ENCODE measurements at regions not wholly inside any gene's neighbourhood (a gene's known extent, or its start where the extent isn't known, plus 50 kb on each side); places are given as distances from the start of the nearest gene placed in this dataset.

DNA sequence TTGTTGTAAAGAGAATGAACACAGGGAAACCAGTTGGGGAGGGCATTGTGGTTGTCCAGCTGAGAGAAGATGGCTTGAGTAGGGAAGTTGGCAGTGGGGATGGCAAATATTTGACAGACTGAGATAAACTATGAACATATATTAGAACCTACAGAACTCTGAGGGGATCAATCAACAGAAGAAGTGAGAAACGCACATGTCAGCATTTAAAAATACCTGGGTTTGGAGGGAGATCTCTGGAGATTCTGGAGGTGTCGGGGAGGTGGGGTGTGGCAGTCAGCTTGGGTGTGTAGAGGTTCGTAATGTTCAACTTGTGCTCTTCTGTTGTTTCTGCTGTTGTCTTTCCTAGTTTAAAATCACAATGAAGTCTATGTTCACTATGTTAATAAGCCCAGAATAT, 517.8 kb downstream of the AACS start:
- no peak for DNase-seq

DNA sequence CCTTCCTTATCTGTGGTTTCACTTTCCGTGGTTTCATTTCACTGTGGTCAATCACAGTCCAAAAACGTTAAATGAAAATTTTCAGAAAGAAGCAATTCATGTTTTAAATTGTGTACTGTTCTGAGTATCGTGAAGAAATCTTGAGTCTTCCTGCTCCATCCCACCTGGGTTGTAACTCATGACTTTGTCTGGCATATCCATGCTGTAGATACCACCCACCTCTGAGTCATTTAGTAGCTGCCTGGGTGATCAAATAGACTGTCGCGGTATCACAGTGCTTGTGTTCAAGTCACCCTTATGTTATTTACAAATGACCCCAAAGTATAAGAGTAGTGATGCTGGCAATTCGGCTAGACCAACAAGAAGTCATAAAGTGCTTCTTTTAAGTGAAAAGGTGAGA, 521.2 kb downstream of the AACS start:
- DNase-seq: no peak

DNA sequence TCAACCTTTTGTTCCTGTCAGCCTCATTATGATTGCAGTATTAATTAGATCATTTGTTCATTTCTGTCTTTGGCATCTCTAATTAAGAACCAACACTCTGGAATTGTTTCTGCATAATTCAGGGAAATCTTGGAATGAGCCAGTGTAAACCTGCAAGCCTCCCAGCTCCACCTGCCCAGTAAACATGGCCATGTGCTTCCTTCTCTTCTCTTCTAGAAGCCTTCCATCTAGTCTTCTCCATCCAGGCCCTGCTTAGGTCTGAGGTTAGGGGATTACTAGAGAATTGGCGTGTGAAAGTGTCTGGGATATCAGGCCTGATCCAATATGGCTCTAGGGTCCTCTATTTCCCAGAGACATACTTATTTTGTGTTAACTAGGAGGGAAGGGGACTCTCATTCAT, 528.0 kb downstream of the AACS start:
- DNase-seq: no peak

- peak; percentile 20 for DNase-seq
Measured at GRCh38 chr12:125604976-125605375, 539.7 kb downstream of the AACS start.

GRCh38 chr12:125606312-125606711, 541.1 kb downstream of the AACS start:
- no peak for DNase-seq

DNA sequence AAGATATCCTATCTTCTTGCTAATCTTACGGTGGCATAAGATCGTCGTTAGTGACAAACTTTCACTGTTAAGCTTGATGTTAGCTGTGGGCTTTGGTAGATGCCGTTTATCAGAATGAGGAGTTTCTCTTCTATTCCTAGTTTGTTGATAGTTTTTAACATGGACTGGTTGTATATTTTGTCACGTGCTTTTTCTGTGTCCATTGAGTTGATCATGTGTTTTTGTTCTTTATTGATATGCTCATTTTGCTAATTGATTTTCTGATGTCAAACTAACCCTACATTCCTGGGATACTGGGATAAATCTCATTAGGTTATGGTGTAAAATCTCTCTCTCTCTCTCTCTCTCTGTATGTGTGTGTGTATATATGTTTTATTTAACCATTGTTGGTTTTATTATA, 545.1 kb downstream of the AACS start:
- no peak for DNase-seq

DNA sequence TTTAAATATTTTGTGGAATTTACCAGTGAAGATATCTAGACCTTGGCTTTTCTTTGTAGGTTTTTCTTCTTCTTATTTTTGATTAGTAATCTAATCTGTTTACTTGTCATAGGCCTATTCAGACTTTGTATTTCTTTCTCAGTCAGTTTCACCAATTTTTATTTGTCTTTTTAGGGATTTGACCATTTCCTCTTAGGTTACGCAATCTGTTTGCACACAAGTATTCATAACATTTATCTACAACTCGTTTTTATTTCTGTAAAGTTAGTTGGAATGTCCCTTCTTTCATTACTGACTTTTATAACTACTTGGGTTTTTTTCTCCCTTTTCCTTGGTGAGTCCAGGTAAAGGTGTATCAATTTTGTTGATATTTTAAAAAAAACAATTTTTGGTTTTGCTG, 545.7 kb downstream of the AACS start:
- DNase-seq: no peak

DNA sequence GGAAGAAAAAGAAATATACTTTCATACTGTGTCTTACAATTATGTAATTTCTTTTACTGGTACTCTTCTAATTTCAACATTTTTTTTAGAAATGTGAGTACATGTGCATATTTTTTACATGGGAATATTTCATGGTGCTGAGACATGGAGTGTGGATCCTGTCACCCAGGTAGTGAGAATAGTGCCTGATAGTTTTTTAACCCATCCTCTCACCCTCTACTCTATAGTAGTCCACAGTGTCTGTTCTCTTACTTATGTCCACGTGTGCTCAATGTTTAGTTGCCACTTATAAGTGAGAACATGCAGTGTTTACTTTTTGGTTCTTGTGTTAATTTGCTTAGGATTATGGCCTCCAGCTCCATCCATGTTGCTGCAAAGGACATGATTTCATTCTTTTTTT, 548.8 kb downstream of the AACS start:
- no peak for DNase-seq

GRCh38 chr12:125619723-125620122, 554.5 kb downstream of the AACS start:
- no peak for DNase-seq

- DNase-seq: no peak
Measured at GRCh38 chr12:125633686-125634085, 568.5 kb downstream of the AACS start.

DNA sequence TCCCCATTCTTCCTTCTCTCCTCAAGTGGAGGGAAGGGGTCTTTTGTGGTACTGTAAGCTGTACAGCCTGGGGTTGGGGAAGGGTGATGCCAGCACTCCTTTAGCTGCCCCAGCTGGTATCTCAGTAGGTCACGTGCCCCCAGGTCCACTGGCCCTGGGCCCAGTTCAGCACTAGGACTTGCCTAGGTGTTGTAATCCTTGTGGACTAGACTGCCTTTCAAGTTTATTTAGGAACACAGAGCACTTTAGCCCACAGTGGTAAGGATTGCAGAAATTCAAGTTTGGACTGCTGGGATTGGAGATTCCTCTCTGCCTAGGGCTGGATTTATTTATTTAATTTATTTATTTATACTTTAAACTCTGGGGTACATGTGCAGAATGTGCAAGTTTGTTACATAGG, 569.6 kb downstream of the AACS start:
- no peak for DNase-seq

DNA sequence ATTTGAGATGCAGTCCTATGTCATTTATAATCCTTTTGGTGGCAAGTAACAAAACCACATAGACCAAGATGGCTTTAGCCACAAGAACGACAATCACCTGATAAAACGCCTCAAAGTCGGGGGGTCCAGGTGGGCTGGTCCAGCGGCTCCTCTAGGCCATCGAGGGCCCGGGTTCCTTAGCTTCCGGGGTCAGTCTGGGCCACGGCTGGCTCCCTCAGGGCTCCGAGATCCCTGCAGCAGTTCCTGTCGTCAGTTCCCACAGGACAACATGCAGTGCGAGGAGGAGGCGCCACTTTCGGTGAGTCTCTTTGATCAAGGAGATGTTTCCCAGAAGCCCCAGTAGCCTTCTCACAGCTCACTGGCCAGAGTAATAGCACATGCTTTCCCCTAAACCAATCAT, 574.6 kb downstream of the AACS start:
- no peak for DNase-seq

DNA sequence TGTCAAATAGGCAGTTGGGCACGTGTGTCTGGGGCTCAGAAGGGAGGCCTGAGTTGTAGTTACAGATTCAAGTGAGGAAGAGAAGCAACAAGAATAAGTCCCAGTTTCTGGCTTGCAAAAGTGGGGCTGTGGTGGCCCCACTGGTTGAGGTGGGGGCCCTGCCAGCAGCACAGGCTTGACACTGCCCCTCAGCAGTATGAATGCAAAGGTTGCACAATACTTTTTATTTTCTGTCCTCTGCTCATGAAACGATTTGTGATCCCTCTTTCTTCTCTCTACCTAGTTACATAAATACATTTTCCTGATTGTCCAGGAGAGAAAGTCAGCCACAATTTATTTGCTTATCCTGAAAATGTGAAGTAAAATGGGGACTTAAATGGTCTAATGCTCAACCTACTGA, 577.8 kb downstream of the AACS start:
- DNase-seq: no peak

DNA sequence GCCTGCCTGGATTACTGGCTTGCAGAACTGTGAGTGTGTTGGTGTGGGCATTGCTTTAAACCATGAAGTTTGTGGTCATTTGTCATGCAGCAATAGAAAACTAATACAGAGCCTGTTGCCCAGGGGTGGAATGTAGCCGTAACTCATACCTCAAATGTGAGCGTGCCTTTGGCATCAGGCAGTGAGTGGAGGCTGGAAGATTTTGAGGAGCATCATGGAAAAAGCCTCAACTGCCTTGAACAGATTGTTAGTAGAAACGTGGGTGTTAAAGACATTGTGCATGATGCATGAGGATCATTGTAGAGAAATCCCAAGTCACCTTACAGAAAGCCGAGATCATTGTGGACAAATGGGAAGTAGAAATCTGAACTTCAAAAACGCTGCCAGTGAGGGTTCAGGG, 580.5 kb downstream of the AACS start:
- DNase-seq: no peak

DNA sequence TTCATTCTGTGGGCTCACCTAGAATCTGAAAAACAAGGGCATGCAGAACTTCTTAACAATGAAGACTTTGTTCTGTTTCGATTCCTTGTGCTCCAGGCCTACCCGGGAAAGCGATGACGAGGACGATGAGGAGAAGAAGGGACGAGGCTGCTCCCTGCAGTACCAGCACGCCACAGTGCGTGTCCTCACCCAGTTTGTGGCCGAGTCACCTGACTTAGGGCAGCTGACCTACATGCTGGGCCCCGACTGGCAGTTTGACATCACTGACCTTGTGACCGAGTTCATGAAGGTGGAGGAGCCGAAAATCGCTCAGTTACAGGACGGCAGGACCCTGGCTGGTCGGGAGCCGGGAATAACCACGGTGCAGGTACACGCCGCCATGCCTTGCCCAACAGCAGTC, 585.4 kb downstream of the AACS start:
- DNase-seq: no peak

DNA sequence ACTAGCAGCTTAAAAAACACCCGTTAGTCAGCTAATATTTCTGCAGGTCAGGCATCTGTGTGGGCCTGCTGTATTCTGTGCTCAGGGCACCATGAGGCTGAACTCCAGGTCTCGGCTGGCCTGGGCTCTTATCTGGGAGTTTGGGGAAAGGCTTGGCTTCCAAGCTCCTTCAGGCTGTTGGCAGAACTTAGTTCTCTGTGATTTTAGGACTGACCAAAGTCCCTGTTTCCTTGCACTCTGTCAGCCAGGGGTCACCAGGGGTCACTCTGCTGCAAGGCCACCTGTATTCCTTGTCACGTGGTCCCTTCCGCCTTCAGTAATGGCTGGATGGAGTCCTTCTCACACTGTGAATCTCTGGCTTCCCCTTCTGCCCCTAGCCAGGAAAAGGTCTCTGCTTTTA, 586.4 kb downstream of the AACS start:
- no peak for DNase-seq

GRCh38 chr12:125652681-125653080, 587.4 kb downstream of the AACS start:
- no peak for DNase-seq

DNA sequence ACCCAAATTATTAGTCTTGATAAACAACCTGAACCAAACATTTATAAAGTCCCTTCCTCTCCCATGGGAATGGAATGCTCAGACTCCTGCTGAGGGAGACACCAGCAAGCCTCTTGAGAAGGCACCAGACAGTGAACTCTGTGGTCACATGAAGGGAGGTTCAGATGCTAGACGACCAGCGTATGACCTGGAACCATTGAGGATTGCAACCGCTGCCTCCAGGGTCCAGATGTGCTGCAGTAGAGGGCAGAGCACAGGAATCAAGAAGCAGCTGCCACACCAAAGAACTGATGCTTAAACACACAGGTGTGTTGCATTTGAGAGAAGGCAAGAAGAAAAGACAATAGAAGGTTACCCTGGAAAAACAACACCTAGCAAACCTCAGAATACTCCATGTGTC, 592.4 kb downstream of the AACS start:
- DNase-seq: no peak

- DNase-seq: no peak
Measured at GRCh38 chr12:125674554-125675338, 609.5 kb downstream of the AACS start.

DNA sequence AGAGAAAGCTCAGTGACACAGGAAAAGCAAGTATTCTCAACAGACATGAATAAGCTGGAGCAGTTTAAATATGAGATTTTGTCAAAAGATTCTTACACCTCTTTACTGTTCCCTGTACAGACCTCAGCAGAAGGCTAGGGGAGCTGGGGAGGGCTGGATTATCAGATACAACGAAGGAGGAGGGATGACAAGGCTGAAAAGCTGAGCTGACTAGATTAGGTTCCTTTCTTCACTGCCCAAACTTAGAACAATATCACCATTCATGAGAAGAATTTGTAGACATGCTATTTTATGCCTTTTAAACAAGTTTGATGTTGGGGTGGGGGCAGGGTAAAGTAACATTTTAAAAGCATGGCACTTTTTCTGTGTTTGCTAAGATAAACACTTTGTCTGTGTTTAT, 611.1 kb downstream of the AACS start:
- DNase-seq: no peak

- no peak for DNase-seq
Measured at GRCh38 chr12:125677829-125678228, 612.6 kb downstream of the AACS start.

- no peak for DNase-seq
Measured at GRCh38 chr12:125678589-125678993, 613.4 kb downstream of the AACS start.

- peak; percentile 29 for DNase-seq
Measured at GRCh38 chr12:125683748-125684381, 618.6 kb downstream of the AACS start.

GRCh38 chr12:125684968-125685790, 619.9 kb downstream of the AACS start:
- DNase-seq: no peak

All from NCI-H1105 (cell line).